HL-60/S4 treated with retinoic acid at 250 ng/mL for 4 days and 3 days (cell line): ENCODE measurements at regions not wholly inside any gene's neighbourhood (a gene's known extent, or its start where the extent isn't known, plus 50 kb on each side); places are given as distances from the start of the nearest gene placed in this dataset.

ENCODE experiments used
- in situ Hi-C: fragments of 300-500 bp; cut with MboI; formaldehyde crosslinking; loops from 2 replicates; pipeline ENCODE4 v1.7.0; 2022; ENCODE audit warnings: low sequenced_read_pairs

DNA sequence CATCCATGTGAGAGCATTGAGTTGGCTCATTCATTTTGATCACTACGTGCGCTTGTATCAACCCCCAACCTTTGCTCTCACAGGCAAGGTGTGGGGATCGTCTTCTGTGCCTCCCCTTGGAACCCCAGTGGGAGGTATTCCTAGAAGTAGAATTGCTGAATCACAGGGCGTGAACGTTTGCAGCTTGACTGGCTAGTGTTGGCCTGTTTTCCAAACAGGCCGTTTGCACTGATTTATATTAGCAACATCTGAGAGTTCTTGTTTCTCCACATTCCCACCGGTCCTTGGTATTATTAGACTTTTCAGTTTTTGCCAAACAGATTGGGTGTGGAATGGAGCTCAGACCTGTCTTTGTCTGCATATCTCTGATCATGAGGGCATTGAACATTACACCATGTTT, 288.6 kb upstream of the PWP1 start:
- in situ Hi-C loops, result no loop called here

DNA sequence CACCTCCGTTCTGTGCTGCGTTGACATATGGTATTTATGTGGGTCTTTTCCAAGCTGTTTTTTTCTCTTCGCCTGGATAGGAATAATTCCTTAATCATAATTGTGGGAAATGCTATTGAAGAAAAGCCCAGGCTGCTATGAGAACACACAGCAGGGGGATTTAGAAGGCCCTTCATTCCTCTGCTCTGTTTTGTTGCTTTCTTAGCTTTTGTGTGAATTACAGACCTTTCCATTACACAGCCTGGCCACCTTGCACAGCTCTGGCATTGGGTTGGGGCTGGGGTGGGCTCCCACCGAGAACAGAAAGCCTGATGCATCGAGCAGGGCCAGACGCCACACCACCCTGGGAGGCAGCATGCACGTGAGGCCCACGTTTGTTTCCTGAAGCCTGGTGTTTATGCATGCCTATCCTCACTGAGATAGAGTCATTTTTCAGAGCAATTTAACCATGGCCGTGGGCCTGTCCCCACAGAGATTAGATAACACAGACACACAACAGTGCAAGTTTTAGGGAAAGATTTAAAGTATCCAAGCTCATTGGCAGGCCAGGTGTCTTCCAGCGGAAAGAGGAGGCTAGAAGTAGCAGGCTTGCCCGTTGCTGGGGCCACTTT, 287.6 kb upstream of the PWP1 start:
- in situ Hi-C loops, result no loop called here

- in situ Hi-C loops, result no loop called here
Measured at GRCh38 chr12:107399046-107399445, 286.6 kb upstream of the PWP1 start.

- in situ Hi-C loops, result no loop called here
Measured at GRCh38 chr12:107400686-107401447, 284.7 kb upstream of the PWP1 start.

- in situ Hi-C loops, result no loop called here
Measured at GRCh38 chr12:107402041-107403022, 283.3 kb upstream of the PWP1 start.

DNA sequence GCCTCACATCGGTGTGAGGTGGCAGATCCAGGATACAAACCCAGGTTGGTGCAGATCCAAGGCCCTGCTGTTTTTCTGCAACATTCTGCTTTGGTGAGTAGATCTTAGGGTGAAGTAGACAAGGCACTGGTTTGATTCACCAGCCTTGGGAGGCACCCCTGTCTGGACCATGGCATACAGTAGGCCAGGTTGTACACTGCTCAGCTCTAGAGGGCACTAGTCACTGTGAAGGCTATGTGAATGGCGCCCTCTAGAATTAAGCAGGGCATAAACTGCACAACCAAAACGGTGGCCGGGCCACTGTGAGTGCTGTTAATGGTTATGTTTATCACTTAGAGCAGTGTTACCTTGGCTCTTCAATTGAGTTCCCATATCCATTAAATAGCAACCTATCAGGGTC, 280.6 kb upstream of the PWP1 start:
- in situ Hi-C loops, result no loop called here

DNA sequence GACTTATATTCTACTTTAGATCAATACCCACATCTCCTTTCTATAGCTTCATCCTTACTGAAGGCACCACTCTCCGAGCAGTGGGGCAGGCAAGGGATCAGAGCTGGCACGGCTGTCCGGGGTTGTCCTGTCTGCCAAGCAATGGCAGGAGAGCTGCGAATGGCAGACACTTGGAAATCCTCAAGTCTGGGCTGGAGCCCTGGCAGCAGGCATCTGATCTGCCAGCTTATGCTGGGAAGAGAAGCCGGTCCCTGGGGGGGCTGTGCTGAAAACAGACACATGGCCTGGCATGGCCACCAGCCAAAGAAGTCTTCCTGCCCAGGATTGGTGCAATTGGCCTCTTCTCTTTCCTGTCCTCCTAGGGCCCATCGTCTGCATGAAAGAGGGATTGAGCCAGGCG, 280.2 kb upstream of the PWP1 start:
- in situ Hi-C loops, result no loop called here

GRCh38 chr12:107406932-107407331, 278.7 kb upstream of the PWP1 start:
- in situ Hi-C loops, result no loop called here

- in situ Hi-C loops, result no loop called here
Measured at GRCh38 chr12:107411792-107412535, 273.6 kb upstream of the PWP1 start.

- in situ Hi-C loops, result no loop called here
Measured at GRCh38 chr12:107415071-107415470, 270.5 kb upstream of the PWP1 start.

DNA sequence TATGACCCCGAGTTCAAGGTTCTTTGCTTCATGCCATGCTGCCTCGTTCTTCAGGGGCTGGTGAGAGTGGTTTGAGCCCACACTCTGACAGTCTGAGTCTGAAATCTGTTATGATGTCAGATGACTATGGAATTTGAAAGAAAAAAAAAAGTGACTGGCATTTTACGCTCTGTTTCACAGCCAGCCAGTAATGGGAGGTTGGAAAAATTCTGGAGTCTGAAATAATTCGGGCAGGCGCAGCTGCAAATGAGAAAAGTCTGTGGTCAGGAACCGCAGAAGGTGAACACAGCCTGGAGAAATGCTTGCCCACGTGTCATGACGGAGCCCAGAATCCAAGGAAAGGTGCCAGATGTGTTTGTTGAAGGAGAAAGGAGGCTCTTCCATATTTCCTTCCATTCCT, 269.8 kb upstream of the PWP1 start:
- in situ Hi-C loops, result no loop called here

GRCh38 chr12:107417004-107417403, 268.6 kb upstream of the PWP1 start:
- in situ Hi-C loops, result no loop called here

DNA sequence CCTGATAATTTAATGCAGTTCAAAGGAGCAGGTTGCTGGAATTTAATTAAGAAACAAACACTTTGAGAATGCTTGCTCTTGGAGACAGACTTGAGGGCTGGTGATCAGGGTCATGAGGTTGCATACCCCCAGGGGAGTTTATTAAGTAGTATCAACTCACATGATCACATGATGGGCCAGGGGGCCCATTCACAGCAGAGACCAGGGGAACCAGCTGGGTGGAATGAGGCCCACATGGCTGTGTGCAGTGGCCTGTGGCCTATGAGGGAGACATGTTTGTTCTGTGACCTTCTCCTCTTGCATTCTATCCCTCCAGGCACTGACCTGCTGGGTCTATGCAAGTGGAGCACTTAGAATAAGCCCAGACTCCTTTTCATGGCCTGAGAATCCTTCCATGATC, 266.6 kb upstream of the PWP1 start:
- in situ Hi-C loops, result no loop called here

DNA sequence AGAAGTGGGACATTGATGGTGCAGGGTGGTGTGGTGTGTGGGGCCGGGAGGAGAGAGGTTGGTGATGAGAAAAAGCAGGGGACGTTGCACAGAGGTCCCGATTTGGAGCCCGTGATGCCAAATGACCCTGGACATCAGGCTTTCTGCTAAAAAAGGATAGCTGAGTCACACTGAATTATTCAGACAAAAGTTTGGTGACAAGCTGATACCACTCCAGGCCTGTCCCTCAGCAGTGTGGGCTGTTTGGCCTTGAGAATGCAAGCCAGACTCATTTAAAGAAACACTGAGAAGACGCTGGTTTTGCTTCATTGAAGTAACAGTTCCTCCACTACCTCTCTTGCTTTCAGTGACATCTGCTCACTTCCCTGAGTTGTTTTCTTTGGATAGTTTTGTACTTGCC, 262.1 kb upstream of the PWP1 start:
- in situ Hi-C loops, result no loop called here

DNA sequence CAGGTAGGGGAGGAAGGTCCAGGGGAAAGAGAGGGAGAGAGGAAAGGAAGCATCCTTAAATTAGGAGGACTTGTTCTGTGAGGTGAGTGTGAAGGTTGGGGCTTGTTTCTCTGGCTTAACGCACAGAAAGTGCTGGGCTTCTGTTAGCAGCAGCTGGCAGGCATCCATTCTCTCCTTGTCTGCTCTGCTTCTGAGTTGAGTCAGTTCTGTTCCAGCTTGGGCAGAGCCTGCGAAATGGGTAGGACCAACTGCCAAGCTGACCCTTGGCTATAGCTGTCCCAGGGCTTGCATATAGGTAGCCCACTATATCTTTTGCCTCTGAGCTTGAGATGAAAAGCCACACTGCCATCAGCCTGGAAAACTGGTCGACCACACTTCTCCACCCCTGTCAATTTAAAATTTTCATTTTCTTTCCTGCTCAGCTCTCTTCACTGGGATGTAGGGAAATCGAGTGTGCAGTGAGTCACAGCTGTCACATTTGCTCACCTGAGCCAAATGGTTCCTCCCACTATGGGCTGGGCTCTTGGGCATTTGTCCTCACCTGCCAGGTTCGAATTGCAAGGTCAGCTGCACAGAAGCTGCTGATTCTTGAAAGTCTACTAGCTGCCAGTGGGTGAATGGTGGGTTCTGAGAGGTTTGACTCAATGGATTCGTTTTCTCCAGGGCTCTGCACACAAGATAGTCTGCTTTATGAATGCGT, 256.4 kb upstream of the PWP1 start:
- in situ Hi-C loops, result no loop called here

DNA sequence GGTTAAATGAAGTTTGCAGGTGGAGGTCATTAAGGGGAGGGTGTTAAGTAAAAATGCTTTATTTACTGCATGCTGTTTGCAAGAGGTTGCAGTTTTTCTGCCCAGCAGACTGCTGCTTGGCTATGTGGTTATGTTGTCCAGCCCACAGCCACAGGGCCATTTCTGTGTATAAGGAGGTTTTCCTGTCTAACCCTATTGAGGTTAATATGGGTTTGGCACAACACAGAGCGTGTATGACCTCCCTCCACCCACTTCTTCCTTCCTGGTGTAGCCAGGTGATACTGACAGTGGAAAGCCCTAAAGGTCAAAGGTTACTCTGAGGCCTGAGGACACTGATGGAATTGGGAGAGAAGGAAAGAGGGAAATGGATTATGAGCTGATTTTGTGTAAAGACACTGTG, 253.7 kb upstream of the PWP1 start:
- in situ Hi-C loops, result no loop called here

- in situ Hi-C loops, result no loop called here
Measured at GRCh38 chr12:107435072-107435471, 250.5 kb upstream of the PWP1 start.

DNA sequence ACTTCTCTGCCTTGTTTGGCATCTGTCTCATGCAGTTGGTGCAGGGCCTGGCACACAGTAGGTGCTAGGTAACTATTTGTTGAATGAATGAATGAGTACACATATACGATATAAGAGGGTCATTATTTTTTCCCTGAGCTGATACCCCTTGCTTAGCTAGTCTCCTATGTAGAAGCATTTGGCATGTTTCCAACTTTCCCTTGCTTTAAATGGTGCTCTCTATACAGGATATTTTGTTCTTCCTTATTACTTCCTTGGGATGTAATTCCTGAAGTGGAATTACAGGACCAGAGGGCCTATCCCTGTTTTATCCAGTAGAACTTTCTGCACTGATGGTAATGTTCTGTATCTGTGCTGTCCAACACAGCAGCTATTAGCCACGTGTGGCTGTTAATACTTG, 250.1 kb upstream of the PWP1 start:
- in situ Hi-C loops, result no loop called here

GRCh38 chr12:107436376-107436775, 249.2 kb upstream of the PWP1 start:
- in situ Hi-C loops, result no loop called here

- in situ Hi-C loops, result no loop called here
Measured at GRCh38 chr12:107436836-107437235, 248.8 kb upstream of the PWP1 start.
